ENCODE measurements at regions not wholly inside any gene's neighbourhood (a gene's known extent, or its start where the extent isn't known, plus 50 kb on each side); places are given as distances from the start of the nearest gene placed in this dataset.

GRCh38 chr14:87419925-87420324, 573.1 kb downstream of the GALC start:
- TF ChIP-seq CTCF (IDR thresholded peaks at IDR 0.05) = no peak
- TF ChIP-seq EZH2phosphoT487 (IDR thresholded peaks at IDR 0.05) = no peak

All from neural progenitor cell (in vitro differentiated cells).